K562 (cell line): ENCODE measurements at regions not wholly inside any gene's neighbourhood (a gene's known extent, or its start where the extent isn't known, plus 50 kb on each side); places are given as distances from the start of the nearest gene placed in this dataset.
A peak's percentile ranks its signal among the peaks of the same experiment; 100 is the strongest.

Experiments used
- ARID4B ChIP-seq: sonication (generic); formaldehyde crosslinking; IDR thresholded peaks from 2 replicates; pipeline ENCODE4 v1.8.0; 2022; ENCODE audit warnings: mild to moderate bottlenecking, missing genetic modification reagents
- ATF3 ChIP-seq, 2 experiments: fragments of 450-650 bp in 1 of 2; sonication (generic) in 1 of 2; formaldehyde crosslinking in 1 of 2; IDR thresholded peaks in 1 of 2; conservative IDR thresholded peaks in 1 of 2; 2 replicates each; pipeline versions ENCODE4 v1.6.1 to v1.8.1; 2016 to 2023; ENCODE audit warnings: mild to moderate bottlenecking in 2 of 2, moderate library complexity in 2 of 2, inconsistent platforms in 1 of 2, missing genetic modification reagents in 1 of 2
- ATF7 ChIP-seq: fragments of 450-650 bp; IDR thresholded peaks from 2 replicates; pipeline ENCODE4 v1.7.1; 2014; ENCODE audit warnings: mild to moderate bottlenecking, moderate library complexity
- CBFB ChIP-seq: sonication (generic); formaldehyde crosslinking; IDR thresholded peaks from 2 replicates; pipeline ENCODE4 v1.4.0; 2020; ENCODE audit warnings: mild to moderate bottlenecking, missing genetic modification reagents
- CBX2 ChIP-seq: fragments of 200-600 bp; sonication (generic); IDR thresholded peaks from one replicate; pipeline ENCODE4 v1.6.1; 2012; ENCODE audit warnings: mild to moderate bottlenecking, low read length, inconsistent platforms; ENCODE audit not compliant: insufficient read depth, poor library complexity, severe bottlenecking
- CBX3 ChIP-seq, 2 experiments: IDR thresholded peaks; 1 replicate in 1 of 2; 2 replicates in 1 of 2; pipeline ENCODE4 v1.6.1; 2012; ENCODE audit warnings: inconsistent platforms in 2 of 2, low read length in 2 of 2, borderline replicate concordance in 1 of 2, control low read depth in 1 of 2
- ETS1 ChIP-seq: conservative IDR thresholded peaks from 2 replicates; pipeline ENCODE4 v1.6.1; 2011; ENCODE audit warnings: low read depth, mild to moderate bottlenecking, low read length; ENCODE audit not compliant: control insufficient read depth
- HIVEP1 ChIP-seq: fragments of 250-450 bp; sonication (Bioruptor Pico); IDR thresholded peaks from 2 replicates; pipeline ENCODE4 v1.4.0; 2020; ENCODE audit warnings: mild to moderate bottlenecking
- MCM2 ChIP-seq: fragments of 450-650 bp; IDR thresholded peaks from 2 replicates; pipeline ENCODE4 v1.6.1; 2017; ENCODE audit warnings: low read depth, mild to moderate bottlenecking
- PPARD ChIP-seq: fragments of 250-450 bp; sonication (Bioruptor Pico); IDR thresholded peaks from 2 replicates; pipeline ENCODE4 v1.8.0; 2022; ENCODE audit warnings: inconsistent platforms, mild to moderate bottlenecking, moderate library complexity
- PREB ChIP-seq: sonication (generic); formaldehyde crosslinking; IDR thresholded peaks from 2 replicates; pipeline ENCODE4 v1.8.1; 2023; ENCODE audit warnings: mild to moderate bottlenecking, missing genetic modification reagents
- ZBTB12 ChIP-seq: fragments of 250-450 bp; sonication (Bioruptor Pico); IDR thresholded peaks from 2 replicates; pipeline ENCODE4 v1.4.0; 2020
- ZKSCAN8 ChIP-seq: fragments of 200-800 bp; sonication (Bioruptor generic); IDR thresholded peaks from 2 replicates; pipeline ENCODE4 v1.6.1; 2016; ENCODE audit warnings: missing genetic modification characterization, missing compliant biosample characterization
- ZNF239 ChIP-seq: fragments of 250-450 bp; sonication (Bioruptor Pico); IDR thresholded peaks from 2 replicates; pipeline ENCODE4 v1.4.0; 2020; ENCODE audit warnings: mild to moderate bottlenecking
- ZNF274 ChIP-seq: IDR thresholded peaks from 2 replicates; pipeline ENCODE4 v1.6.1; 2011; ENCODE audit warnings: low read depth, mild to moderate bottlenecking, low read length, moderate library complexity, borderline replicate concordance

- TF ChIP-seq ARID4B (CRISPR knock-in tag) (peak; percentile 49), MCM2 (no peak), PPARD (CRISPR knock-in tag) (no peak), ETS1 (peak; percentile 82), CBFB (CRISPR knock-in tag) (peak; percentile 94), CBX3 (IDR thresholded peaks at IDR 0.05; ENCODE audit: borderline replicate concordance in 1 of 2, low read length in 2 of 2) (peak in 1 of 2 experiments; percentile 75; a peak in 2 of 3 replicates), ZNF274 (no peak), PREB (CRISPR knock-in tag) (no peak), ATF7 (peak; percentile 67), ATF3 (IDR thresholded peaks at IDR 0.05) (peak; percentile 39; the same call in 1 of the 2 replicates), ATF3 (CRISPR knock-in tag; conservative IDR thresholded peaks at IDR 0.05) (no peak), ZKSCAN8 (no peak; the same call in 1 of the 2 replicates), CBX2 (no peak), ZBTB12 (CRISPR knock-in tag) (no peak), HIVEP1 (CRISPR knock-in tag) (no peak), ZNF239 (CRISPR knock-in tag) (no peak)
These were observed 58.8 kb upstream of the GSE1 start (continued) for GRCh38 chr16:85554114-85554888.
